Stimulated activated CD4-positive, alpha-beta T cell treated with anti-CD3 and anti-CD28 coated beads, Interleukin-1b, Interleukin-23, amount 100 ng/mL, for 48 hours (primary cell): ENCODE measurements at regions not wholly inside any gene's neighbourhood (a gene's known extent, or its start where the extent isn't known, plus 50 kb on each side); places are given as distances from the start of the nearest gene placed in this dataset.
"Not testable (repeated sequence)": the region's sequence is repeated elsewhere in the genome, so short reads cannot be mapped to it uniquely, and the experiment has no call there.

Experiments
- DNase-seq: peaks from one replicate; pipeline ENCODE4 v3.0.0-alpha.2; 2020

DNA sequence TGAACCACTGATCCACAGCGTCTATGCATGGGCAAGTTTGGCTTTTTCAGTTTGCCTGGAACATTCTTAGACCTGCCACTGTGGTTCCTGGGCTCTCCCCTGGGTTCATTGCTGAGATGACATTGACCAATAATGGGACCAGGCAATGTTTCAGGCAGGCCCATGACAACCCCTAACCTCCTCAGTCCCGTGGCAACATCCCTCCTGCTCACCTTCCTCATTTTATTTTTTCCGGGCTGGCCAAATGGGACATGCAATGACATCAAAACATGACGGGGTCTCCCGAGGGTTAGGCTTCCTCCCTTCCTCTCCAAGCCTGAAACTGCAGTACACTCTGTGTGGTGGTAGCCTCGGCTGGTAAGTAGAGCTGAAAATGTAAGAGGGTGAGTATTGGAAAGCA, 234.0 kb upstream of the RREB1 start:
- DNase-seq = no peak

DNA sequence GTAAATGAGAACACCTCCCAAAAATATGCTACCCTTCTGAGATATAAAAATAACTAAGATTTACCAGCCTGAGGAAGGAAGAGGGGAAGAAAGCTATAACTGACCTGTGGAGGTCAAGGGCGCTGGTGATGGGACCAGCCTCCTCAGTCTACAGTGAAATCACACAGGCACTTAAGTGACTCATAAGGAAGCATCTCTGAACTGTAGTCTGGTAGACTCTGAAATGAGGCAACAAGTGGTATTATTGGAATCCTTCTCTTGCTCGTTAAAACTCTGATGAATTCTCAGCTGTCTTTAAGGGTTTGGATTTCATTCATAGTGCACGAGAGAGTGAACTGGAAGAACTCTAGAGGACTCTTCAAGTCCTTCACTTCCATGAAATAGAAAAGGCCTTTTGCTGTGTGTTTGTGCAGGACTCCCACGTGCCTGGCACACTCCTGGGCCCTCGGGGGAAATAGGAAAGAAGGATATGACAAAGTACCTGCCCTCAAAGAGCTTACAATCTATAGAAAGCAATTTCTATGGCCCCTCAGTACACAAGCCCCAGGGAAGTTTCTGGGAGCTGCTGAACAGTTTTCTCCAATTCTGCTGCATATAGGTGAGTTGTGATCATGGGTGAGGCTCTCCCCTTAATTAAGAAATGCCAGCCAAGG, 231.8 kb upstream of the RREB1 start:
- no peak for DNase-seq

DNA sequence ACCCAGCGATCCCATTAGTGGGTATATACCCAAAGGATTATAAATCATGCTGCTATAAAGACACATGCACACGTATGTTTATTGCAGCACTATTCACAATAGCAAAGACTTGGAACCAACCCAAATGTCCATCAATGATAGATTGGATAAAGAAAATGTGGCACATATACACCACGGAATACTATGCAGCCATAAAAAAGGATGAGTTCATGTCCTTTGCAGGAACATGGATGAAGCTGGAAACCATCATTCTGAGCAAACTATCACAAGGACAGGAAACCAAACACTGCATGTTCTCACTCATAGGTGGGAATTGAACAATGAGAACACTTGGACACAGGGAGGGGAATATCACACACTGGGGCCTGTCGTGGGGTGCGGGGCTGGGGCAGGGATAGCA, 230.0 kb upstream of the RREB1 start:
- not testable (repeated sequence) for DNase-seq

DNA sequence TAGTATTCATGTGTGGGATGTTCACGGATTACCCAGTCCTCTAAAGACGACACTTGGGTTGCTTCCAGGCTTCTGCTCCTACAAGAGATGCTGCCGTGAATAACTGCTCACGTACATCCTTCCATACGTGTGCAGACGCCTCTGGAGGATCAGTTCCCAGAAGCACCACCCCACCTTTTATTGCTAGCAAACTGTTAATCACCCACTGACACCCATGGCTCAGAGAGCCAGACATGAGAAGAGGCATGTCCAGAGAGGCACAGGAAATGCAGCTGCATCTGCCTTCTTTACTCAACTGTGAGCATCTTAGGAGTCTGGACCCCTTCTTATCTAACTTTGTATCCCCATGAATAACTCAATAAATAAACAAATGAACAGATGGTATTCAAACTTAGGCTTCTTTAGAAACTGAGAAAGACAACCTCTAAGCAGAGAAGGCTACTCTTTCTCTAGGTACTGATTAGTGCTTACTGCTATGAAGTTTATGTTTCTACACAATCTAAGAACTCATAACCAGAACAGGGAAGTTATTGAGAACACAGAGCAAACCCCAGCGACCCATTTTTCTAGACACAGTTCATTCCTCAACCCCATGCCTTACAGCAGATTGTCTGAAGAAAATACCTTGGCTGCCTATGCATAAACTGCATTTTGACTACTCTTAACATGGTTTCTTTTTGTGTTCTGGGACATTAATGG, 228.7 kb upstream of the RREB1 start:
- DNase-seq = no peak

DNA sequence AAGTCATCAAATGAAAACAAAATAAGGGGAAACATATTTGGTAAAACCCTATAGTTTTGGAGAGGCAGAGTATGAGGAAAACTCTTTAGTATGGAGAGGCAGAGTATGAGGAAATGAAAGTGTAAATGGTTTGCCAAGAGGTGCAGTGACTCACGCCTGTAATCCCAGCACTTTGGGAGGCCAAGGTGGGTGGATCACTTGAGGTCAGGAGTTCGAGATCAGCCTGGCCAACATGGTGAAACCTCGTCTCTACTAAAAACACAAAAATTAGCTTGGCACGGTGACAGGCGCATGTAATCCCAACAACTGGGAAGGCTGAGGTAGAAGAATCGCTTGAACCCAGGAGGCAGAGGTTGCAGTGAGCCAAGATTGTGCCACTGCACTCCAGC, 228.2 kb upstream of the RREB1 start:
- DNase-seq = not testable (repeated sequence)

DNA sequence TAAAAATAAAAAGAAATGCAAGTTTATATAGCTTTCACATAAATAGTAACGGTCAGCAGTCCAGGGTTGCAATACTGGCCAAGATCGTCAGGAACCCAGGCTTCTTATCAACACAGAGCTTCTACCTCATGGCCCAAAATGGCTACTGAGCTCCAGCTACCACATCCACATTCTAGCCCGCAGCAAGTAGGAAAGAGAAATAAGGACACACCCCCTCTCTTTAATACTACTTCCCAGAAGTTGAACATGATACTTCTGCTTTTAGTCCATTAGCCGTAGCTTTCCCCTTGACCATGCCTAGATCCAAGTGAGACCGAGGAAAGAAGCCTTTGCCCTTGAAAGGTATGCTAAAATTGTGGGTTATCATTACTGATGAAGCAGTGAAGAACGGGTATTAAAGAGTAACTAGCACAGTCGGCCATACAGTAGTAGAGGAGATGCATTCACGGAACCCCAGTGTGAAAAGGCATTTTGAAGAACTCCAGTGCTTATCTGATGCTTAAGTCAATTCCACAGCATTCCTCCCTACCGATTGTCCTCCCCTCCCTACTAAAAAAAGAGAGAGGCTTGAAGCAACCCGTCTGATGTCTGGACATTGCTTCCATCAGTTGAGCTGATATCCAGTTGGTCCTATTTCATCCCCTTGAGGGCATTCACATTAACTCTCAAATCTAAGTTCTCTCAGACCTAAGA, 226.9 kb upstream of the RREB1 start:
- DNase-seq = no peak

DNA sequence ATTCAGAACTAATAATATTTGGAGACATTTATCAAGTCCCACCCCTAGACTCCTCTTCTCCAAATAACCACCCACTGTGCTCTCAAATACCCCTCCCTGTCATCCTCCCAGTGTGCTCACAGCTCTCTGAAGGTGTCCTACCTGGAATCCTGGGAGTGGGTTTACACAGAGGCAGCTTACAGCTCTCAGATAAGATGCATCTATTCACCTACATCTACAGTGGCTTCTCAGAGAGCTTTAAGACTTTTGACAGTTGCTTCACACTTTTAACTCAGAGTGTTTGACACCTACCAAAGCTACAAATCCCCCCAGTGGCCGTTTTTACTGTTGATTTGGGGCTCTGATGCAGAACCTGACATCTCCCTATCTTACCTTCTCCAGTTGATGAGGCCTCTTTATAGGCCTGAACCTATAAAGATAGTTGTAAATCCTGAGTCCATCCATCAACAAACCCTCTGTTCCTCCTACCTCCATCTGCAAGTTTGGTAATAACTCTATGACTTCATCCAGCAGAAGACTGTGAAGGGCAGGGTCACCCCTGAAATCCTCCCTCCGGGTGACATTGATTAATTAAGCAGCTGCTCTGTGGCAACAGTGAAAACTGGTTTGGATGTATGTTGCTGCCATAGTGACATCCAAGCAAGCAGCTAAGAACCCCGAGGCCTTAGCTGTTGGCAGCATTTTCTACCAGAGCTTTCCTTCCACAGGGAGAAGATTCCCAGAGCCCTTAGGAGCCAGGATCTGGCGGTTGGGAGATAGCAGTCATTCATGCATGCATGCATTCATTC, 226.1 kb upstream of the RREB1 start:
- DNase-seq = no peak

DNA sequence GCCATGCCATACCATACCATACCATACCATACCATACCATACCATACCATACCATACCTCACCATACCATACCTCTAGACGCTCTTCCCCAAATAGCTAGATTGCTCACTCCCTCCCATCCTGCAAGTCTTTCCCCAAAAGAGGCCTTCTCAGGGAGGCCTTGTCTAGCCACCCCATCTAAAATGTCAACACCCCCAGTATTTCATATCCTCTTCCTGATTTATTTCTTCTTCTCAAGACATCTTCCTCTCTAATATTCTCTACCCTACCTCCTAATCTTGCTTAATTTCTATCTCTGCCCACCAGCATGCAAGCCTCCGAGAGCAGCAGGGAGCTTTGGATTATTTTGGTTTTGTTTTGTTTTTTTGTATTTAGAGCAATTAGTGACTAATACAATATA, 225.2 kb upstream of the RREB1 start:
- no peak for DNase-seq

DNA sequence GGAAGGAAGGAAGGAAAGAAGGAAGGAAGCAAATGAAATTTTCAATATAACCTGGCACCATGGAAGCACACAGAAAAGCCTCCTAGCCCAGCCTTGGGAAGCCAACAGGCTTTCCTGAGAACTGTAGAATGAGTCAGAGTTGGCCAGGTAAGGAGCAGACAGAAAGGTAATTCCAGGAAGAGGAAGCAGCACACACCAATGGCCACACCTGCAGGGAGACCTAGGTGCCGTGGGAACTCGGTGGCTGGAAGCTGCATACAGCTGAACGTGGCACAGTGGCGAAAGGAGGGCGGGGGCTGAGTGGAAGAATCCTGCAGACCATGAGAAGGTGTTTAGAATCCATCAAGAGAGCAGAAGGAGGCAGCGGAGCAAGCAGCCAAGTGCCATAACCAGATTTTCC, 224.8 kb upstream of the RREB1 start:
- DNase-seq = no peak

DNA sequence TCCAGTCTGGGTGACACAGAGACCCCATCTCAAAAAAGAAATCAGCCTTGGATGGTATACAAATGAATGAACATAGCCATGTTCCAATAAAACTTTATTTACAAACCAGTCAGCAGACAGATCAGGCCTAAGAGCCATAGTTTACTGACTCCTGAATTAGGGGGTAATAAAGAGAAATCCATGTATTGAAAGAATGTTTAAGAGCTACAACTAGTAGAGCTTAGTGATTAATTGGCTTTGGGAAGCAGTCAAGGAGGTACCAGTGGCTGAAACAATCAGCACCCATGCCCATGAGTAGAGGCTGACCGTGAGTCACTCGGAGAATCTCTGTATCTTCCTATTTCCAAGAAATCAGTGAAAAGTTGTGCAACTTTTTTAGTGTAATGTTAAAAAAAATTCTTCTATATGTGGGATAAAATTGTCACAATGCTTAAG, 223.6 kb upstream of the RREB1 start:
- no peak for DNase-seq

DNA sequence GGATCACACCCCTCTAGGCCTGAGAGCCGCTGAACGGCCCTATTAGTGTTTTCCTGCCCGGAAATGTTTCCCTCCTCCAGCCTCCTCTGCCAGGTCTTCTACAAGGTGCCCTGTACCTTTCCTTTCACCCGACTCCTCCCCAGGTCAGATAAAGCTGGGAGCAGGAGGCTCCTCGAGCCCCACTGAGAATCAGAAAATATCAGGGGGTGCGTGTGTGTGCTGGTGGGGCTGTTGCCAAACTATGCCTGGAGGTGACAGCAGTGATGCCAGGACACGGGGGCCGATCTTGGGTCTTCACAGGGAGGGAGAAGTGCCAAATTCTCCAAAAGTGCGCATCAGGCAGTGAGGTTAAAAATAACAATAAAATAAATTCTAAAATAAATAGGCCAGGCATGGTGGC, 222.8 kb upstream of the RREB1 start:
- no peak for DNase-seq

DNA sequence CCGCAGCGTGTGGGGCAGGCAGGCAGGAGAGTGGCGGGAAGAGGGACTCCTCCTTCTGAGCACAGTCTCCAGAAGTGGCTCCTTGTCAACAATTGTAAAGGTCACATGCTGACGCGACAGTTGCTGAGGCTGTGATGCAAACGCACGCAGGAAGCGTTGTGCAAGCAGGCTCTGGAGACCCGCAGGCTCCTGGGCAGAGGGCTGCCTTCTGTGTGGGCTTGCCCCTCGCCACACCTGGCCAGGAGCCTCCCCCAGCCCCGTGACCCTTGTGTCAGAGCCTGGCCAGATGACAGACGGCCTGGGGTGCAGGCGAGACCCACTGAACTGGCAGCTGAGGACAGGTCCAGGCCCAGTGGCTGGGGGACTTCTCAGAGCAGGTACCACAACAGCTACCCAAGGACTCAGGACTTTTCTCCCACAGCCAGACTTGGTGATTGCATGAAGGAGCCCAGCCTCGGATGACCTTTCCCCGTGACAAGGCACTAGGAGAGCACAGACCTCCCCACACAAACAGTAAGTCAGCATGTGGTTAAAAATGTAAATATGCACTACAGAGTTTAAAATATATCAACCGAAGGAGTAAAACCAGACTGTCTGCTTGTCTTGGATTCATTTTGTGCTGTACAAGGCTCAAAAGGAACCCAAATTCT, 222.1 kb upstream of the RREB1 start:
- no peak for DNase-seq

DNA sequence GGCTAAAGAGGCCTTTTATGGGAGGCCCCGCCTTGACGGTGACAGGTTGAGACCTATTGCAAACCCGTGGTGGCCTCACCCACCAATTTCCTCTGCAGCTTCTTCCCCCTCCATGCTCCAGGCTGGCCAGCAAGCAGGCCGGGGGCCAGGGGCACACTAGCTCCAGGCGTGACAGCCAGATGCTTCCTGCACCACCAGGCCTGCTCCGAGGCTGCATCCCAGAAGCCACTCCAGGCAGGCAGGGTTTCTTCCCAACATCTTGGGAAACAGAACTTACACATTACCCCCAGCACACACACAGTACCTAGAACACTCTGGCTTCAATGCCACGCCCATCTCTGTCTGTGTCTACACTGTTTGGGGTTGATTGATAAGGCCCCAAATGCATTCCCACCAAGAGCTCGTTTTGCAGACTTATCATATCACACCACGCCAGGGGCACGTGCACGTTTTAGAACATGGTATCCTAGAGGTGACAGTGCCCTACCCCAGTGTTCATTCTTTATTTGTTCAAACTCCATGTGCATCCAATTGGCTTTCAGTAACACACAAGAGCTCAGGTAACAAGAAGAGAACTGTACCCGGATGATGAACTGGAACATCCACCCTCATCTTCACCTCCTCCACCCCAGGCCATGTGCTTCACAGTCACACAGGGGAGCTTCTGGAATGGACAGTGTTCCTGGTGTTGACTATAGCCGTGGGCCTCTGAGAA, 221.4 kb upstream of the RREB1 start:
- no peak for DNase-seq

DNA sequence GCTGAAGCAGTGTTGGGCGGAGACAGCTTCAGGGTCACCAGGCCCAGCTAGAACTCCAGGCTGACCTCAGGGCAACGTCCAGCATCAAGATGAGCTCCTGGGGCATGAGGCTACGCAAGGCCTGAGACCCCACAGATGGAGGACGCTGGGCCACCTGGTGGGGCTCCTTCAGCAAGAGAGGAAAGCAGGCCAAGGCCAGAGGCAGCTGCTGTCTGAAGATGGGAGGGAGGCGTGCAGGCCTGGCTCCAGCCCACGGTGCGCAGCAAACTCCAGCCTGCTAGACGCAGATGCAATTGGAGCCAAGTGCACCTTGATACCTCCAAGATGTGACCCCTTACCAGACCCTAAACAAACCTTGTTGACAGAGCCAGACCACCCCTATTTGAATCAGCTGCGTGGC, 220.9 kb upstream of the RREB1 start:
- no peak for DNase-seq

DNA sequence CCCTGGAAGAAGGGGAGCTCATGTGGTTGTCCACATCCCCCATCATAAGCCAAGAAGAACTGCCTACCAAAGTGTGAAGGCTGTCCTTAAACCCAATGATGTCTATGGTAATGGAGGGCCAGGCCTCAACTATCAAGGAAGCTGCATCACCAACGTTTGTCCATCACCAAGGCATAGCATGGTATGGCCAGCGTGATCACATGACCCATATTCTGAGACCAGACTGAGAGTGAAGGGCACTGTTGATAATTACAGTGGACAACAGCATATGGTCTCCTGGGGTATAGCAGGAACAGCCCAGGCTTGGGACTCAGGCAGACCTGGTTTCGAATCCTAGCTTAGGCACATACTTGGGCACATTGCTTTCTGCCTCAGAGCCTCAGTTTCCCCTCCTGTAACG, 218.2 kb upstream of the RREB1 start:
- DNase-seq = no peak

DNA sequence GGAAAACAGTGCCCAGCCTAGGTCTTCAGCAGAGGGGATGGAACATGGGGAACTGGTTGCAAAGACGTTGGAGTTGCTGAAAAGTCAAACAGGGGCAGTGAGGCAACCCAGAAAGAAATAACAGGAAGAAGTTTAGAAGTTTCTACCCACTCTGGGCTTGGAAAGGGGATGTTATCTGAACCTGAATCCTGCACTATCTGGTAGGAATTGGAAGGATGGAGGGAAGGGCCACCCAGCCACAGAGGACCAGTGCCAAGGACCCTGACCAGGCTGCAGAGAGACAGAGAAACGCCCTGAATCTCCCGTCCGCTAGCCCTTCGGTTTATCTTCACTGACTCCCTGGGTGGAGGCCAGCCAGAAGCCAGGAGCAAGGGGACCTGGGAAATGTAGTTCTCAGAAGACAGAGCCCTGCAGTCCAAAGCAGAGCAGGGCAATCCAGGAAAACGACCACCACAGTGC, 217.3 kb upstream of the RREB1 start:
- DNase-seq = no peak

DNA sequence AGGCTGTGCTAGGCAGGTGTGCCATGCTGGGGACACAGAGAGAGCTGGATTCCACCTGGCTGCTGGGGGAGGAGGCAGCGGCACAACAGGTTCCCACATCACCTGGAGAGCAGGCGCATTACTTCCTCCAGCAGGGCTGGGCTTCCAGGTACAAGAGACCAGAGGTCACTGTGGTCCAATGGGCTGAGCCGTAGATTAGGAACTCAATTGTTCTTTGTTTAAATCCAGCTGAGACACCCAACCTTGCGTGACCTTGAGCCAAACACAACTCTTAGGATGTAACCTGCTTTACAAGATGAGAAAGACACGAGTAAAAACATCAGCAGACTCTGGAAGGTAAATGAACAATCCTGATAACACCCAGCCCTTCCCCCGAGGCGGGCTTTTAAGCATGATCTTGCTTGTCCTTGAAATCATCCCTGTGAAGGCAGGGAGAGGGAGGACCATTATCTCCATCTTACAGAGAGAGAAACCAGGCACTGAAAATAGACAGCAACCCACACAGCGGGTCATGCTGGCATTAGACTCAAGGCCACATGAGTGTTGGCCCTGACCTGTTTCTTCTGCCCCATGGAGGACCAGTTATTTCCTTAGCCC, 216.5 kb upstream of the RREB1 start:
- no peak for DNase-seq

DNA sequence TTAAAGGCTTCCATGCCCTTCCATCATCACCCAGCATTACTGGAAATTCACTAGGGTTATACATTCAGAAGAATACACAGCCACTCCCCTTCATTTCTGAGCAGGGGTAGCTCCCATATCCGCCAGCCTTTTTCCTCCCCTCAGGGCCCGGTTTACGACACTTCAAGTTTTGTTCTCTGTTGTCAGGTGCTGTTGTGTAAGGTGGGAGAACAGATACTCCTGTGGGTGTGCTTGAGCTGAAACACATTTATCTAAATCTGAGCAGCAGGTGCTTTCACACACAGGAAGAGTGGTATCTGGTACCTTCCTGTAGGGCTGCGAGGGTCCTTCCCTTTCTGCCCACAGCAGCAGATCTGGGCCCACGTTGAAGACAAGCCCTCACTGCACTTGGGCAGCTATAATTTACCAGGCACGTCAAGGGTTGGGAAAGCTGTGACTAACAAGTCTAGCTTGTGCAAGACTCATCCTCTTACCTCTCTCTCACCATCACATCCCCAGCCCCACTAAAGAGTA, 215.8 kb upstream of the RREB1 start:
- no peak for DNase-seq

DNA sequence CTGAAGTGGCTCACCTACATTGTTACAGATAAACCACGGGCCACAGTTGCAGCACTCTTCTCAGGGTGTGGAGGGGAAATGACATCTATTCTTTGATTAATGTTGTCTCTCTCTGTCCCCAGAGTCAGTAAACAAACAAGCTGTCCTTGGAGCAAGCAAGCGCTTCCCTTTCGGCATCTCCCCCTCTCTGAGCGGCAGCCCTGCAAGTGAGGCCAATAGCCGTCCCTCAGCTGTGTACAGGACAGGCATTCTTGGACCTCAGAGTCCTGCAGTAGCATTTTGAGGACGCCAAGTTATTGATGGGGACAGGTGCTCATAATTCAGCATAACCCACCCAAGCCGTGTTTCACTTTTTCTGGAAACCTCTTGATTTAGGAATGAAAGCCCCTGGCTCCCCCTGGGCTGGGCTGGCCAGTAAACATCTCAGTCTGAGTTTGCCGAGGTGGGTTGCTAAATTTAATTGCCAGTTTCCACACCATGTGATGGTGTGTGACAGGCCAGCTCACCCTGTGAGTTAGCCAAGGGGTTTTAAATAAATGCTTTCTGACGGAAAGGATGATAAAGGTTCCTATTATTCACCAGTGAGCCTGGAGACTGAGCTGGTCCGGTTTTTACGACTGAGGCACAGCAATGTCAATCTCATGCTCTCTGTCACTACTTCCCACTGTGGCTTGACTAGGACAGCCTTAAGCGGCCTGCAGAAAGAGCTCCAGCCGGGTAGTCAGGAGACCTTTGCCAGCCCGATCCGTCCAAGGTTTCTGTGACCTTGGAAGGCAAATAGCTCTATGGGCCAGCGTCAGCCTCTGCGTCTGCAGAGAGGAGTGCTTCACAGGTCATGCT, 214.8 kb upstream of the RREB1 start:
- DNase-seq = no peak

DNA sequence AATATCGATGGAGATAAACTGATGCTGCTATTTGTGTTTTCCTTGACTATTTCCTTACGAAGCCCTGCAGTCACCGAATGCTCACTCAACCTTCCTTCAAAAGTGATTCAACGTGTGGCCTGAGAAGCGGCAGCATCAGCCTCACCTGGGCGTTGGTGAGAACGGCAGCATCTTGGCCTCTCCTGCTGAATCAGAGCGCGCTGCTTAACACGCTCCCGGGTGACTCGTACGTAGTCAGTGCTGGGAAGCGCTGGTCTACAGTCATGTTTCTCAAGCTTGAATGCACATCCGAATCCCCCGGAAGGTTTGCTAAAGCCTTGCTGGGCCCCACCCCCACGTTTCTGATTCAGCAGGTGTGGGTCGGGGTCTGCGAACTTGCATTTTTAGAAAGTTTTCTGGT, 214.1 kb upstream of the RREB1 start:
- no peak for DNase-seq

DNA sequence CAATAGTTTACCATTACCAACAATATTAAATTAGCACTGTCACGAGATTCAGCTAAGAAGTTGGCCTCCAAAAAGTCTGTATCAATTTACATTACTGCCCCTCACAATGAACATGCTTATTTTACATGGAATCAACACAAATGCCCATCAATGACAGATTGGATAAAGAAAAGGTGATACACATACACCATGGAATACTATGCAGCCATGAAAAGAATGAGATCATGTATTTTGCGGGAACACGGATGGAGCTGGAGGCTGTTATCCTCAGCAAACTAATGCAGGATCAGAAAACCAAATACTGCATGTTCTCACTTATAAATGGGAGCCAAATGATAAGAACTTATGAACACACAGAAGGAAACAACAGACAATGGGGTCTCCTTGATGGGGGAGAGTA, 211.8 kb upstream of the RREB1 start:
- no peak for DNase-seq
